ENCODE measurements at regions not wholly inside any gene's neighbourhood (a gene's known extent, or its start where the extent isn't known, plus 50 kb on each side); places are given as distances from the start of the nearest gene placed in this dataset.

DNA sequence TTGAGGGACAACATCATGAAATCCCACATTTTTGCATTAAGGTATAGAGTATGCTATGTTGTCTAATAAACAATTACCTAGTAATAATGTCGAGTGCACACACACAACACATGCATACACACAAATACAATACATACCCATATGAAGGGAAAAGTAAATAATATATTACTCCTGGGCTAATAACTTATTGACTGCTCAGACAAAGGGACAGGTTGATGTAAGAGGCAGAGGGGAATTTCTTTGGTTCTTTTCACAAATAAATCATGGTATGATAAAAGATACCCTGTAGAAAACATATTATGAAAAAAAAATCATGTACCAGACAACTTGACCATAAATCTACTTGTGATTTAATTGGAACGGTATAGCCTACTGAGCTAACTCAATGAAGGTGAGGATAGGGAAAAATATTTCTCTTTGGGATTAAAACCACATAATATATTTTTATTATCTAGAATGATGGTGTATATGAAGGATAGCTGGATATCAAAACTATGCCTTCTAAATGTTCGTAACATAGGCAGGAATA is 398.7 kb upstream of the LRRTM4 start:
- peaks cover 4% of the 10 kb centered on the region for H3K36me3 Mint-ChIP-seq (ENCODE audit: insufficient read depth, unreplicated experiment)

DNA sequence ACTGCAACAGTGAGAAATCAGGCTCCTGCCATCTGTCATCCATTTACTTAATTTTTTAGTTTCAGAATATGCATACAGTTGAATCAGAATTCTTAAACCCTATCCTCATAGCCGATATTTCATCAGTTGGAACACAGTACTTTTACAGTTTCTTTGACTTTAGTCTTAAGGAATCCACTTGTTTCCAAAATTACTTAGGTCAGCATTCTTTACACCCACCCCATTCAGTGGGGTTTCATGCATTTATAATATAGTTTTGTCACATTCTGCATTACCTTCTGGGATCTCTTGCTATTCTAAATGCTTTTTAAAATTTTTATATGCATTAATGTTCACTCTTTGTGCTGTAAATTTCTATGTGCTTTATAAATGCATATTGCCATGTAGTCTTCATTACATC is 400.4 kb upstream of the LRRTM4 start:
- H3K9me3 Mint-ChIP-seq (ENCODE audit: unreplicated experiment), result no peaks in the 10 kb centered on the region
- intact Hi-C loops (cut with micrococcal nuclease; ENCODE audit: unreplicated experiment), result no loop called here
- no peaks in the 10 kb centered on the region for H3K9me3 ChIP-seq
- no peak overlapping the region for H3K4me3 ChIP-seq (ENCODE audit: low read depth, low read length)
- peaks cover 9% of the 10 kb centered on the region for H3K4me1 Mint-ChIP-seq (ENCODE audit: low read depth, unreplicated experiment)
- no peaks in the 10 kb centered on the region for H3K4me1 ChIP-seq
- H3K36me3 ChIP-seq (ENCODE audit: control insufficient read depth, insufficient read depth, low read length), result no peaks in the 10 kb centered on the region
- no peak for DNase-seq
- TF ChIP-seq, protein P1, sequence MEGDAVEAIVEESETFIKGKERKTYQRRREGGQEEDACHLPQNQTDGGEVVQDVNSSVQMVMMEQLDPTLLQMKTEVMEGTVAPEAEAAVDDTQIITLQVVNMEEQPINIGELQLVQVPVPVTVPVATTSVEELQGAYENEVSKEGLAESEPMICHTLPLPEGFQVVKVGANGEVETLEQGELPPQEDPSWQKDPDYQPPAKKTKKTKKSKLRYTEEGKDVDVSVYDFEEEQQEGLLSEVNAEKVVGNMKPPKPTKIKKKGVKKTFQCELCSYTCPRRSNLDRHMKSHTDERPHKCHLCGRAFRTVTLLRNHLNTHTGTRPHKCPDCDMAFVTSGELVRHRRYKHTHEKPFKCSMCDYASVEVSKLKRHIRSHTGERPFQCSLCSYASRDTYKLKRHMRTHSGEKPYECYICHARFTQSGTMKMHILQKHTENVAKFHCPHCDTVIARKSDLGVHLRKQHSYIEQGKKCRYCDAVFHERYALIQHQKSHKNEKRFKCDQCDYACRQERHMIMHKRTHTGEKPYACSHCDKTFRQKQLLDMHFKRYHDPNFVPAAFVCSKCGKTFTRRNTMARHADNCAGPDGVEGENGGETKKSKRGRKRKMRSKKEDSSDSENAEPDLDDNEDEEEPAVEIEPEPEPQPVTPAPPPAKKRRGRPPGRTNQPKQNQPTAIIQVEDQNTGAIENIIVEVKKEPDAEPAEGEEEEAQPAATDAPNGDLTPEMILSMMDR (IDR thresholded peaks at IDR 0.05; ENCODE audit: insufficient read depth in 1 of 2, low read depth in 1 of 2, low read length in 1 of 2, severe bottlenecking in 1 of 2, unreplicated experiment in 1 of 2), result no peak
- ChIA-PET CTCF (interaction anchor here (0.7 kb wide), 1 partner anchor 30 kb away, joined by 3 read pairs; no protein-coding TSS in a partner anchor), POLR2A (no interaction called here)
- no peak overlapping the region for H3K27ac Mint-ChIP-seq (ENCODE audit: unreplicated experiment)
- H3K27me3 ChIP-seq (replicated peaks; ENCODE audit: control insufficient read depth, insufficient read depth, low read length), result no peaks in the 10 kb centered on the region
- BruUV-seq (replicated peaks), result no TSS peak
- no peaks in the 10 kb centered on the region for H3K27me3 Mint-ChIP-seq (ENCODE audit: insufficient read depth, unreplicated experiment)
- no peak overlapping the region for H3K4me3 Mint-ChIP-seq (ENCODE audit: unreplicated experiment)
- peaks cover 4% of the 10 kb centered on the region for H3K36me3 Mint-ChIP-seq (ENCODE audit: insufficient read depth, unreplicated experiment)

More for the DNA sequence above, 398.7 kb upstream of the LRRTM4 start:
- Histone ChIP-seq H3K9me3 (no peaks in the 10 kb centered on the region), H3K36me3 (ENCODE audit: control insufficient read depth, insufficient read depth, low read length) (no peaks in the 10 kb centered on the region), H3K4me3 (ENCODE audit: low read depth, low read length) (no peak overlapping the region), H3K4me1 (no peaks in the 10 kb centered on the region), H3K27me3 (replicated peaks; ENCODE audit: control insufficient read depth, insufficient read depth, low read length) (no peaks in the 10 kb centered on the region)
- Mint-ChIP-seq H3K4me1 (ENCODE audit: low read depth, unreplicated experiment) (no peaks in the 10 kb centered on the region), H3K4me3 (ENCODE audit: unreplicated experiment) (no peak overlapping the region), H3K9me3 (ENCODE audit: unreplicated experiment) (no peaks in the 10 kb centered on the region), H3K27ac (ENCODE audit: unreplicated experiment) (no peak overlapping the region), H3K27me3 (ENCODE audit: insufficient read depth, unreplicated experiment) (no peaks in the 10 kb centered on the region)
- ChIA-PET CTCF (no interaction called here), POLR2A (no interaction called here)
- DNase-seq, result no peak
- intact Hi-C loops (cut with micrococcal nuclease; ENCODE audit: unreplicated experiment), result no loop called here
- BruUV-seq (replicated peaks), result no TSS peak
- TF ChIP-seq, protein P1 (IDR thresholded peaks at IDR 0.05; ENCODE audit: insufficient read depth in 1 of 2, low read depth in 1 of 2, low read length in 1 of 2, severe bottlenecking in 1 of 2, unreplicated experiment in 1 of 2), result no peak

DNA sequence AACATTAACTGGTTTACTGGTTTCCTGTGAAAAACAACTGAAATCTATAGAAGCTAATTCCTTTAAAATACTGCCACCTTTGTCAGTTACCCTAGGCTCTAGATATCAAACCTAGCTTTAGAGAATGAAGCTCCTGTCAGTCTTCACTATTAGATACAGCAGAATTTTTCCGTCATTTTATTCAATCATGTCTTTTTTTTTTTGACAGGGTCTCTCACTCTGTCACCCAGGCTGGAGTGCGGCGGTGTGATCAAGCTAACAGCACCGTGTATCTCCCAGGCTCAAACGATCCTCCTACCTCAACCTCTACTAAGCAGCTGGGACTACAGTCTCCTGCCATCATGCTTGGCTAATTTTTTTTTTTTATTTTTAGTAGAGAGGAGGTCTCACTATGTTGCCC is 415.2 kb upstream of the LRRTM4 start:
- no peaks in the 10 kb centered on the region for H3K36me3 Mint-ChIP-seq (ENCODE audit: insufficient read depth, unreplicated experiment)
- Histone ChIP-seq H3K27me3 (replicated peaks; ENCODE audit: control insufficient read depth, insufficient read depth, low read length) (no peaks in the 10 kb centered on the region), H3K4me3 (ENCODE audit: low read depth, low read length) (no peak overlapping the region), H3K36me3 (ENCODE audit: control insufficient read depth, insufficient read depth, low read length) (no peaks in the 10 kb centered on the region), H3K4me1 (no peaks in the 10 kb centered on the region), H3K9me3 (peaks cover 2% of the 10 kb centered on the region; the same call in 1 of the 2 replicates)
- POLR2A ChIA-PET, result no interaction called here
- TF ChIP-seq, protein P1 (IDR thresholded peaks at IDR 0.05; ENCODE audit: insufficient read depth in 1 of 2, low read depth in 1 of 2, low read length in 1 of 2, severe bottlenecking in 1 of 2, unreplicated experiment in 1 of 2), result no peak
- intact Hi-C loops (cut with micrococcal nuclease; ENCODE audit: unreplicated experiment), result no loop called here
- no peaks in the 10 kb centered on the region for H3K9me3 Mint-ChIP-seq (ENCODE audit: unreplicated experiment)
- no peak overlapping the region for H3K27ac Mint-ChIP-seq (ENCODE audit: unreplicated experiment)
- no peak overlapping the region for H3K4me3 Mint-ChIP-seq (ENCODE audit: unreplicated experiment)
- no peaks in the 10 kb centered on the region for H3K27me3 Mint-ChIP-seq (ENCODE audit: insufficient read depth, unreplicated experiment)
- DNase-seq, result no peak
- no peaks in the 10 kb centered on the region for H3K4me1 Mint-ChIP-seq (ENCODE audit: low read depth, unreplicated experiment)
- BruUV-seq (replicated peaks), result no TSS peak
- CTCF ChIA-PET, result interaction anchor here (0.8 kb wide), 1 partner anchor 11 kb away, joined by 3 read pairs; no protein-coding TSS in a partner anchor
